ENCODE measurements at regions not wholly inside any gene's neighbourhood (a gene's known extent, or its start where the extent isn't known, plus 50 kb on each side); places are given as distances from the start of the nearest gene placed in this dataset.

DNA sequence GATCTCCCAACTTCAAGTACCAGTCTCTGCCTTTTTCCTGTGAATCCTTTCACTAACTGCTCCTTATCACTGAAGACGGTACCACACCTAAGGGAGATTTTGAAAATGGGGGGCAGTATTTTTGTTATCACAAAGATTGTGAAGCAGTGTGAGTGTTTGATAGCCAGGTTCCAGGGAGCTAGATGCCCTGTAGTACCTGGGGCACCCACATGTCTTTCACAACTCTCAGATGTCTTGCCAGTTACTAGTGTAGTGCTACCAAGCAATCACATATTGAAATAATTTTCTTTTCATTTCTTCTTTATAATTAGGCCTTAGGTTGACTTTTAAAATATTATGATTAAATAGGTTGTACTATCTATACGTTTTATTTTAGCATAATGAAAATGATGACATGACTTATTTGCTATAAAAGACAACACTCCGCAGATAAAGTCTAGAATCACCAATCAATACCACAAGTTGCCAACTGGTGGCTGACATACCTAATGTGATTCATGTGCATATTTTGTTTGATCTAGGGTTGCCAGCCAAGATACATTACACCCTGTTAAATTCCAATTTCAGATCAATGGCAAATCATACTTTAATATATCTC is 215.9 kb downstream of the EXOC5 start:
- TF ChIP-seq POLR2A (IDR thresholded peaks at IDR 0.05) = no peak
- TF ChIP-seq, protein P1, sequence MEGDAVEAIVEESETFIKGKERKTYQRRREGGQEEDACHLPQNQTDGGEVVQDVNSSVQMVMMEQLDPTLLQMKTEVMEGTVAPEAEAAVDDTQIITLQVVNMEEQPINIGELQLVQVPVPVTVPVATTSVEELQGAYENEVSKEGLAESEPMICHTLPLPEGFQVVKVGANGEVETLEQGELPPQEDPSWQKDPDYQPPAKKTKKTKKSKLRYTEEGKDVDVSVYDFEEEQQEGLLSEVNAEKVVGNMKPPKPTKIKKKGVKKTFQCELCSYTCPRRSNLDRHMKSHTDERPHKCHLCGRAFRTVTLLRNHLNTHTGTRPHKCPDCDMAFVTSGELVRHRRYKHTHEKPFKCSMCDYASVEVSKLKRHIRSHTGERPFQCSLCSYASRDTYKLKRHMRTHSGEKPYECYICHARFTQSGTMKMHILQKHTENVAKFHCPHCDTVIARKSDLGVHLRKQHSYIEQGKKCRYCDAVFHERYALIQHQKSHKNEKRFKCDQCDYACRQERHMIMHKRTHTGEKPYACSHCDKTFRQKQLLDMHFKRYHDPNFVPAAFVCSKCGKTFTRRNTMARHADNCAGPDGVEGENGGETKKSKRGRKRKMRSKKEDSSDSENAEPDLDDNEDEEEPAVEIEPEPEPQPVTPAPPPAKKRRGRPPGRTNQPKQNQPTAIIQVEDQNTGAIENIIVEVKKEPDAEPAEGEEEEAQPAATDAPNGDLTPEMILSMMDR (IDR thresholded peaks at IDR 0.05) = no peak
